GF-D8 (cell line): ENCODE measurements at regions not wholly inside any gene's neighbourhood (a gene's known extent, or its start where the extent isn't known, plus 50 kb on each side); places are given as distances from the start of the nearest gene placed in this dataset.

Source experiments
- DNase-seq: peaks from one replicate; lab custom pipeline; 2025; lab: John Stamatoyannopoulos, UW

- no peak for DNase-seq
Measured at GRCh38 chr16:86214326-86215232, 295.7 kb upstream of the FOXF1 start.

DNA sequence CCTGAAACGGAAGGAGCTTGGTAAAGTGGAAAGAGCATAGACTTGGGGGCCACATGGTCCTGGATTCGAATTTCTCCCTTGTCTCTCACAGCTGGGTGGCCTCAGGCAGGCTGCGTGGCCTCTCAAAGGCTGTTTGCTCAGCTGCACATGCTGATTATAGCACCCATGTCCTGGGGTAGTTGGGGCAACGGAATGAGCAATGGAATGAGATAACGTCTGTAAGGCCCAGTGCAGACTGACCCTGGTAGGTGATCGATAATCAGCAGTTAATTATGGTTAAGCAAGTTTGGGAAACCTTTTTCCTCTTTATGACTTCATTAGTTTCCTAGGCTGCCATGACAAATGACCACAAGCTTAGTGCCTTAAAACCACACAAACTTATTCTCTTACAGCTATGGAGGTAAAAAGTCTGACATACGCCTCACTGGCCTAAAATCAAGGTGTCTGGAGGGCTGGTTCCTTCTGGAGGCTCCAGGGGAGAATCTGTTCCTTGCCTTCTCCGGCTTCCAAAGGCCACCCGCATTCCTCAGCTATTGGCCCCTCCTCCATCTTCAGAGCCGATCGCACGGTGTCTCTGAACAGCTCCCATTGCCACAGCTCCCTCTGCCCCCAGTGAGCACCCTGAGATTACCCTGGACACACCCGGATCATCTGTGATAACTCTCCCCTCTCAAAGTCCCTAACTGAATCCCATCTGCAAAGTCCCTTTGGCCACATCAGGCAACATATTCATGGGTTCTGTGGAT is 294.9 kb upstream of the FOXF1 start:
- no peak for DNase-seq

- no peak for DNase-seq
Measured at GRCh38 chr16:86215979-86216585, 294.2 kb upstream of the FOXF1 start.

GRCh38 chr16:86216591-86216990 is 293.7 kb upstream of the FOXF1 start:
- DNase-seq: no peak

GRCh38 chr16:86217001-86217890 is 293.1 kb upstream of the FOXF1 start:
- DNase-seq: no peak

- no peak for DNase-seq
Measured at GRCh38 chr16:86217891-86218270, 292.4 kb upstream of the FOXF1 start.

- no peak for DNase-seq
Measured at GRCh38 chr16:86218479-86219170, 291.7 kb upstream of the FOXF1 start.

DNA sequence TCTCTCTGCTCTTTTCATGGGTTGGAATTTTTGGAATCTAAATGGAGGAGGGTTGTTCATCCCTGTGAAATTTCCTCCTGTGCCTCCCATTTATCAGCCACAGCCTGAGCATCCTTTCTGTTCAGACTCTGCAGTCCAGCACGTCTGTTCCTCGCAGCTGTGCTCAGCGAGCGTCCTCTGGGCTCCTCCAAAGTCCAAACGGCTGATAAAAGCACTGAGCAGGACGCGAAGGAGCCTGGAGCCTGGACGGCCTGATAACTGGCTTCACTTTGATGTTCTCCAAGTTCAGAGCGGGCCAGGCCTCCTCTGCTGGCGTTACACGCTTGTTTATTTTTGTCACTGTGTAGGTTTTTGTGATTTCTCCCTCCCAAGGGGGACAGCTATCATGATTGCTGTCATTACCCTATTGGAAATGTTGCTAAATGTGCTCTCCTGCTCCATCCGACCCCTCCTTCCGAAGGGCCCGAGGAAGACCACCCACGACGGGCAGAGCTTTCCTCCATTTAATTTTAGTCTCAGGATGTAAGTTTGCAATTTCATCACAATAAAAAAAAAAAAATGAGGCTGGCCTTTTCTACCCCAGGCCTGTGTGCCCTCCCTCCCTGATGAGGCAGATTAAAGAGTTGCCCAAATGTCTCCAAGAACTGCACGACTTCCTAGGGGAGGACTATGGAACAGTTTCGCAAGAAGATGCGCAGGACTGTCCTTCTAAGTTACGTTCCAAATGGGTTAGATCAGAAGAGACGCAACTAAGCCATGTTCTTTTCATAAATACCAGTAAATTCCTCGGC is 290.5 kb upstream of the FOXF1 start:
- DNase-seq: no peak

DNA sequence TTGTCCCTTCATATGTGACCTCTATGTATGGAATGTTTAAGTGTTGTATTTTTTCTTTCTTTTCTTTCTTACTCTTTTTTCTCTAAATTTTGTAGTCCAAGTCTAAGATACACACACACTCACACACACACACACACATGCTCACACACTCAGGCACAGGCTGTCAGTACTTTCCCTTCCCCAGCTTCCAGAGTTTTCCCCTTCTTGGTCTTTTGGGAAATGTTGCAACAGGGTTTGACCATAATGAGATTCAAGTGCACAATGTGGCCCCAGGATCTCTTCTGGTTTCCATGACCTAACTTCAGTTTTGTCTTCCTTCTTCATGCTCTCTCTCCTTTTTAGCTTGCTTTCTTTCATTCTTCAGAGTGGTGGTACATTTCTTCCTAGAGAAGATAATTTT is 289.8 kb upstream of the FOXF1 start:
- no peak for DNase-seq

GRCh38 chr16:86221085-86221484 is 289.2 kb upstream of the FOXF1 start:
- DNase-seq: no peak

- no peak for DNase-seq
Measured at GRCh38 chr16:86222547-86222946, 287.8 kb upstream of the FOXF1 start.

DNA sequence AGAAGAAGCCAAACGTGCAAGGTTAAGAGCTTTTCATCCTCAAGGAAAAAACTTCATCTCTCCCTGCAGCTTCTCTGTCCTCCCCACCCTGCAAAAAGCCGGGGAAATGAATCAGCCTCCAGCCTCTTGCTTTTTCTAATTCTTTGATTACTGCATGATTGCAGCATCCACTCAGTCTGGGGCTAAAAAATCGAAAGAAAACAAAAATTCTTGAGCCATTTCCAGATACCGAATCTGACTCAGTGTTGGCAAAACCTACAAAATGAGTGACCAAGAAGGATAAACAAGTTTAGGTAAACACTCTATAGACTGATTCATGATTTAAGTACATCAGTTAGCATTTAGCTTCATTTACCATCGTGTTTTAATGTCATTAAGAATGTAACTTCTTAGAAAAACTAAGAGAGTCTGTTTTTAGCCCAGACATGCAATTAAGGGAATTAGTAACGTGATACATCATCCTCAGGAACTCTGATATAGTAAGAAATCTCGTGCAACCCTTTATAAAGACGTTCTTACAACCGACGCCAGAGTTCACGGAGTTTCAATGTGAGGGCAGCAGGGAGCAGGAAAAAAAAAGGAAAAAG is 287.3 kb upstream of the FOXF1 start:
- no peak for DNase-seq

- DNase-seq: no peak
Measured at GRCh38 chr16:86224126-86224525, 286.2 kb upstream of the FOXF1 start.

DNA sequence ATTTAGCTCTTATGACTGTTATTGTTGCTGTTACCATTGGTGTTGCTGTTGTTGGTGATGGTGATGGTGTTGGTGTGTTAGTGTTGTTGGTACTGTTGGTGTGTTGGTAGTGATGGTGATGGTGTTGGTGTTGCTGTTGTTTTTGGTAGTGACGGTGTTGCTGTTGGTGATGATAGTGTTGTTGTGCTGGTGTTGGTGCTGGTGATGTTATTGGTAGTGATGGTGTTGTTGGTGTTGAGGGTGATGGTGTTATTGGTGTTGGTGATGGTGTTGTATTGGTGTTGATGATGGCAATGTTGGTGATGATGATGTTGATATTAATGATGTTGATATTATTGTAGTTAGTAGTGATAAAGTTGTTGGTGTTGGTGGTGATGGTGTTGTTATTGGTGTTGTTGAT is 285.7 kb upstream of the FOXF1 start:
- no peak for DNase-seq

- DNase-seq: no peak
Measured at GRCh38 chr16:86225905-86226371, 284.4 kb upstream of the FOXF1 start.

DNA sequence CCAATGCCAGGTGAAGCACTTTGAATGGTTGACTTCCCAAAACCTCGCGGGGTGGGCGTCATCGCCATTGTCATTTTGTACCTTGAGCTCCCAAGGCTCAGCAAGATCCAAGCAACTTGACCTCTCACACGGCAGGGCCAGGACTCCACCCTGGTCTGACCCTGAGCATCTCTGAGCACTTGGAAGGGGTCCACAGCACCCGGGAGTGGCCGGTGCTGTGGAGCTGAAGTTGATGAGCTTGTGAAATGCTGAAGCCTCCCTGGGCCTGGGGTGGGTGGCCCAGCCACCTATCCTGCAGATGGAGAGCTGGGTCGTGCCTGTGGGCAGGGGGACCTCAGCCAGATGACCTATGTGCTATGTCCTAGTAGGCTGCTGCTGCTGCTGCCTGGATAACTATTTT is 283.3 kb upstream of the FOXF1 start:
- no peak for DNase-seq

DNA sequence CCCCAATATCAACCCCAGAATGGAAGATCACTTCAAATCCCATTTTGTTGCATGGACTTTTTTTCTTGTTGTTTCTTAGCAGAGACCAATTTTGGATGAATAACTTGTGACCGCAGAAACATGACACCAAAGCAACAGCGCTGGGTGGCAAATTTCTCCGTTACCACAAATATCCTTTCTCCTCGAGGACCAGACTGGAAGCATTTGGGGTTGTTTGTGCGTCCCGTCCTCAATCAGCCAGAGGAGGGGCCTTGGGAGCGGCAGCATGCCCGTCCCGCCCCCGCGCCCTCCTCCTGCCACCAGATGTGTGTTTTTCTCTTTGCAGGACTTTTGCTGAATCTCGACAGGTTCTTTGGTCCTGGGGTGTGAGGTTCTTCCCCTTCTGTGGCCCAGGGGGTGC is 282.5 kb upstream of the FOXF1 start:
- DNase-seq: no peak

- no peak for DNase-seq
Measured at GRCh38 chr16:86228713-86229112, 281.6 kb upstream of the FOXF1 start.

DNA sequence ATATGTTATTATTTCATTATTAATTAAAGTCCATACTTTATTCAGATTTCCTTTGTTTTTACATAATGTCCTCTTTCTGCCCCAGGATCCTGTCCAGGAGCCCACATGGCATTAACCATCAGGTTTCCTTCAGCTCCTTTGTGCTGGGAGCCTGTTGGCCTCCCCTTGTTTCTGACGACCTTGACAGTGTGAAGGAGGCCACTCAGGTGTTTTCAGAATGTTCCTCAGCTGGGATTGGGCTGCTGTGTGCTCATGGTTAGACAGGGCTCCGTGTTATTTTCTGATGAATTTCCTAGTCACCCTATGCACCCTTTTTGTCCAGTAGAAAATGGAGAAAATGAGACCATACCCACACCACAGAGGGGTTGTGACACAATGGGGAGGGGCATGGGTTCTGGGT is 281.0 kb upstream of the FOXF1 start:
- DNase-seq: no peak
